ENCODE measurements at regions not wholly inside any gene's neighbourhood (a gene's known extent, or its start where the extent isn't known, plus 50 kb on each side); places are given as distances from the start of the nearest gene placed in this dataset.
"Not testable (repeated sequence)": the region's sequence is repeated elsewhere in the genome, so short reads cannot be mapped to it uniquely, and the experiment has no call there.

GRCh38 chr4:31259119-31259518 is 539.0 kb downstream of the PCDH7 start:
- DNase-seq (ENCODE audit: low spot score in 2 of 2): no peak
- TF ChIP-seq, protein P1, sequence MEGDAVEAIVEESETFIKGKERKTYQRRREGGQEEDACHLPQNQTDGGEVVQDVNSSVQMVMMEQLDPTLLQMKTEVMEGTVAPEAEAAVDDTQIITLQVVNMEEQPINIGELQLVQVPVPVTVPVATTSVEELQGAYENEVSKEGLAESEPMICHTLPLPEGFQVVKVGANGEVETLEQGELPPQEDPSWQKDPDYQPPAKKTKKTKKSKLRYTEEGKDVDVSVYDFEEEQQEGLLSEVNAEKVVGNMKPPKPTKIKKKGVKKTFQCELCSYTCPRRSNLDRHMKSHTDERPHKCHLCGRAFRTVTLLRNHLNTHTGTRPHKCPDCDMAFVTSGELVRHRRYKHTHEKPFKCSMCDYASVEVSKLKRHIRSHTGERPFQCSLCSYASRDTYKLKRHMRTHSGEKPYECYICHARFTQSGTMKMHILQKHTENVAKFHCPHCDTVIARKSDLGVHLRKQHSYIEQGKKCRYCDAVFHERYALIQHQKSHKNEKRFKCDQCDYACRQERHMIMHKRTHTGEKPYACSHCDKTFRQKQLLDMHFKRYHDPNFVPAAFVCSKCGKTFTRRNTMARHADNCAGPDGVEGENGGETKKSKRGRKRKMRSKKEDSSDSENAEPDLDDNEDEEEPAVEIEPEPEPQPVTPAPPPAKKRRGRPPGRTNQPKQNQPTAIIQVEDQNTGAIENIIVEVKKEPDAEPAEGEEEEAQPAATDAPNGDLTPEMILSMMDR (IDR thresholded peaks at IDR 0.05): no peak
- TF ChIP-seq EP300 (IDR thresholded peaks at IDR 0.05) (no peak), POLR2A (IDR thresholded peaks at IDR 0.05) (no peak)
- Histone ChIP-seq H3K27ac (no peak overlapping the region), H3K36me3 (no peaks in the 10 kb centered on the region), H3K4me3 (no peak overlapping the region), H3K9me3 (no peaks in the 10 kb centered on the region), H3K4me1 (no peaks in the 10 kb centered on the region), H3K27me3 (no peaks in the 10 kb centered on the region)
- 94 to 95% methylated on average over 10 to 15 of the region's 15 CpGs for WGBS, 2 donors

GRCh38 chr4:31261632-31262031 is 541.5 kb downstream of the PCDH7 start:
- DNase-seq (ENCODE audit: low spot score in 2 of 2): no peak
- Histone ChIP-seq H3K27me3 (no peaks in the 10 kb centered on the region), H3K27ac (no peak overlapping the region), H3K4me3 (no peak overlapping the region), H3K36me3 (no peaks in the 10 kb centered on the region), H3K4me1 (no peaks in the 10 kb centered on the region), H3K9me3 (no peaks in the 10 kb centered on the region)
- WGBS, 2 donors: 23 to 25% methylated on average over 2 of the region's 2 CpGs
- TF ChIP-seq, protein P1 (IDR thresholded peaks at IDR 0.05): no peak
- TF ChIP-seq EP300 (IDR thresholded peaks at IDR 0.05) (no peak), POLR2A (IDR thresholded peaks at IDR 0.05) (no peak)

DNA sequence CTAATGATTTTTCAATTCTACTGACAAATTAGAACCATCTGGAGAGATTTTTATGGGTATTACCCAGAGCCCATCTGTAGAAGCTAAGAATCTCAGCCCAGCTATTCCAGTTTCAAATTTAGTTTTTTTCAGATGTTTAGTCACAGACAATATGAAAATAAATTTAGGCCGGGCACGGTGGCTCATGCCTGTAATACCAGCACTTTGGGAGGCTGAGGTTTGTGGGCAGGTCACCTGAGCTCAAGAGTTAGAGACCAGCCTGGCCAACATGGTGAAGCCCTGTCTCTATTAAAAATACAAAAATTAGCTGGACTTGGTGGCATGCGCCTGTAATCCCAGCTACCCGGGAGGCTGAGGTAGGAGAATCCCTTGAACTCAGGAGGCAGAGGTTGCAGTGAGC is 545.9 kb downstream of the PCDH7 start:
- not testable (repeated sequence) for H3K9me3 ChIP-seq; H3K27me3 ChIP-seq; DNase-seq (ENCODE audit: low spot score in 2 of 2); H3K4me3 ChIP-seq; H3K36me3 ChIP-seq; H3K27ac ChIP-seq; H3K4me1 ChIP-seq
- WGBS, 2 donors: 85 to 88% methylated on average over 4 of the region's 4 CpGs

DNA sequence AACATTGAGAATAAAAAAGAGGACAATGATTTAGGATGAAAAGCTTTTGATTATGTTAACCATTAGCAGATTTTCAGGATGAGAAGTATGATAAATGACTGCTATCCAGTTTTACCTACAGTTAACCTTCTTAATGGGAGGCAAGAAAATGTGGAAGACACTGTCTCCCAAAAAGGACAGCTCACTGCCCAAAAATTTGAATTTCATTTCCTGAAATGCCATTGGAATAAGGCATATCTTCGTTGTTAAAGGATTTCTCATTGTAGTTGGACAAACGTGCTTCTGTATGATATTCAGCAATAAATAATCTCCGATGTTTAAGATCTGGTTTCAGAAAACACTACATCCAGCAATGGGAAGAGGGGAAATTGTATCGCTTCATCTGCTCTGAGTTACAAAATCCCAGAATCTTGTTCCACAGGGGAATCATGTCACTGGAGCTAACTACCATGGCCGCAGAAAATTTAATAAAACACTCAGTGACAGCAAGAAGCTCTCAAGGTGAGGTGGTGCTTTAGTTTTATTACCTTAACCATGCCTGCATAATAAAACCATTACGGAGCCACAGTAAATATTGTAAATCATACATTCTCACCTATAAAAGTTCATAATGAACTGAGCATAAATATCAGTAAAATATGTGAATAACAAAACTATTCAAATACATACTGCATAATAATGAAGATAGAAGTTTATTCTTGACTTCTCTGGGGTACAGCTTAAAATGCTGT is 552.3 kb downstream of the PCDH7 start:
- TF ChIP-seq POLR2A (IDR thresholded peaks at IDR 0.05) (no peak), EP300 (IDR thresholded peaks at IDR 0.05) (no peak)
- TF ChIP-seq, protein P1 (IDR thresholded peaks at IDR 0.05): no peak
- Histone ChIP-seq H3K36me3 (no peaks in the 10 kb centered on the region), H3K27ac (no peak overlapping the region), H3K4me1 (no peaks in the 10 kb centered on the region), H3K9me3 (no peaks in the 10 kb centered on the region), H3K27me3 (no peaks in the 10 kb centered on the region), H3K4me3 (no peak overlapping the region)
- WGBS, 2 donors: 73% methylated on average over 6 of the region's 6 CpGs
- no peak for DNase-seq (ENCODE audit: low spot score in 2 of 2)

- H3K27ac ChIP-seq: no peak overlapping the region
- H3K27me3 ChIP-seq: no peaks in the 10 kb centered on the region
- no peaks in the 10 kb centered on the region for H3K36me3 ChIP-seq
- H3K4me3 ChIP-seq: no peak overlapping the region
- no peaks in the 10 kb centered on the region for H3K9me3 ChIP-seq
- TF ChIP-seq POLR2A (IDR thresholded peaks at IDR 0.05) (no peak), EP300 (IDR thresholded peaks at IDR 0.05) (no peak)
- TF ChIP-seq, protein P1 (IDR thresholded peaks at IDR 0.05): no peak
- H3K4me1 ChIP-seq: no peaks in the 10 kb centered on the region
- DNase-seq (ENCODE audit: low spot score in 2 of 2): no peak
Observed at GRCh38 chr4:31275906-31276305, 555.7 kb downstream of the PCDH7 start.

- DNase-seq (ENCODE audit: low spot score in 2 of 2): no peak
- TF ChIP-seq EP300 (IDR thresholded peaks at IDR 0.05) (no peak), POLR2A (IDR thresholded peaks at IDR 0.05) (no peak)
- TF ChIP-seq, protein P1 (IDR thresholded peaks at IDR 0.05): no peak
- H3K9me3 ChIP-seq: no peaks in the 10 kb centered on the region
- H3K4me1 ChIP-seq: no peaks in the 10 kb centered on the region
- no peak overlapping the region for H3K4me3 ChIP-seq
- no peak overlapping the region for H3K27ac ChIP-seq
- no peaks in the 10 kb centered on the region for H3K36me3 ChIP-seq
- WGBS, 2 donors: 67 to 76% methylated on average over 4 of the region's 4 CpGs
- H3K27me3 ChIP-seq: no peaks in the 10 kb centered on the region
Observed at GRCh38 chr4:31283679-31284078, 563.5 kb downstream of the PCDH7 start.
